ENCODE measurements at regions not wholly inside any gene's neighbourhood (a gene's known extent, or its start where the extent isn't known, plus 50 kb on each side); places are given as distances from the start of the nearest gene placed in this dataset.
A peak's percentile ranks its signal among the peaks of the same experiment; 100 is the strongest.

GRCh38 chr20:57932227-57932864 is 222.5 kb upstream of the PMEPA1 start:
- no peak overlapping the region for H3K4me3 ChIP-seq (ENCODE audit: low read depth, low read length)
- no peak for TF ChIP-seq CTCF (IDR thresholded peaks at IDR 0.05; ENCODE audit: low read depth, low read length, missing control alignments)
- DNase-seq (ENCODE audit: low read depth) = no peak
- in situ Hi-C loops (cut with HindIII; ENCODE audit: low sequenced_read_pairs) = loop anchor here (5.0 kb wide), 1 partner anchor 65 kb away; no protein-coding TSS in a partner anchor

- no peak overlapping the region for H3K4me3 ChIP-seq (ENCODE audit: low read depth, low read length)
- no peak for DNase-seq (ENCODE audit: low read depth)
- no peak for TF ChIP-seq CTCF (IDR thresholded peaks at IDR 0.05; ENCODE audit: low read depth, low read length, missing control alignments)
- in situ Hi-C loops (cut with HindIII; ENCODE audit: low sequenced_read_pairs) = loop anchor here (5.0 kb wide), 1 partner anchor 67 kb away; no protein-coding TSS in a partner anchor
Observed at GRCh38 chr20:57930351-57930750, 220.5 kb upstream of the PMEPA1 start.

- in situ Hi-C loops (cut with HindIII; ENCODE audit: low sequenced_read_pairs) = no loop called here
- TF ChIP-seq CTCF (IDR thresholded peaks at IDR 0.05; ENCODE audit: low read depth, low read length, missing control alignments) = no peak
- peak; percentile 5 for DNase-seq (ENCODE audit: low read depth)
- H3K4me3 ChIP-seq (ENCODE audit: low read depth, low read length) = no peak overlapping the region
Observed at GRCh38 chr20:57928181-57928967, 218.6 kb upstream of the PMEPA1 start.

GRCh38 chr20:57927376-57927775 is 217.6 kb upstream of the PMEPA1 start:
- no peak for TF ChIP-seq CTCF (IDR thresholded peaks at IDR 0.05; ENCODE audit: low read depth, low read length, missing control alignments)
- in situ Hi-C loops (cut with HindIII; ENCODE audit: low sequenced_read_pairs) = no loop called here
- no peak for DNase-seq (ENCODE audit: low read depth)
- no peak overlapping the region for H3K4me3 ChIP-seq (ENCODE audit: low read depth, low read length)

- no peak overlapping the region for H3K4me3 ChIP-seq (ENCODE audit: low read depth, low read length)
- no peak for DNase-seq (ENCODE audit: low read depth)
- in situ Hi-C loops (cut with HindIII; ENCODE audit: low sequenced_read_pairs) = no loop called here
- TF ChIP-seq CTCF (IDR thresholded peaks at IDR 0.05; ENCODE audit: low read depth, low read length, missing control alignments) = no peak
Observed at GRCh38 chr20:57922706-57923105, 212.9 kb upstream of the PMEPA1 start.

- in situ Hi-C loops (cut with HindIII; ENCODE audit: low sequenced_read_pairs) = no loop called here
- no peak for DNase-seq (ENCODE audit: low read depth)
- no peak overlapping the region for H3K4me3 ChIP-seq (ENCODE audit: low read depth, low read length)
- no peak for TF ChIP-seq CTCF (IDR thresholded peaks at IDR 0.05; ENCODE audit: low read depth, low read length, missing control alignments)
Observed at GRCh38 chr20:57922083-57922482, 212.3 kb upstream of the PMEPA1 start.

Measured in astrocyte of the cerebellum (primary cell).